ENCODE measurements at regions not wholly inside any gene's neighbourhood (a gene's known extent, or its start where the extent isn't known, plus 50 kb on each side); places are given as distances from the start of the nearest gene placed in this dataset.

GRCh38 chr2:103638978-103639377 lies 877.1 kb downstream of the TMEM182 start:
- intact Hi-C loops (cut with micrococcal nuclease): no loop called here
- Mint-ChIP-seq H3K4me3 (ENCODE audit: low read depth) (no peak overlapping the region), H3K4me1 (ENCODE audit: low read depth) (no peaks in the 10 kb centered on the region), H3K27me3 (ENCODE audit: low read depth) (no peaks in the 10 kb centered on the region), H3K9me3 (peaks cover 35% of the 10 kb centered on the region), H3K27ac (no peak overlapping the region), H3K36me3 (ENCODE audit: low read depth) (no peaks in the 10 kb centered on the region)
- no peak for DNase-seq (ENCODE audit: low spot score)

GRCh38 chr2:103656558-103656957 lies 894.7 kb downstream of the TMEM182 start:
- H3K36me3 Mint-ChIP-seq (ENCODE audit: low read depth): no peaks in the 10 kb centered on the region
- H3K4me1 Mint-ChIP-seq (ENCODE audit: low read depth): no peaks in the 10 kb centered on the region
- H3K27me3 Mint-ChIP-seq (ENCODE audit: low read depth): no peaks in the 10 kb centered on the region
- H3K4me3 Mint-ChIP-seq (ENCODE audit: low read depth): no peak overlapping the region
- H3K9me3 Mint-ChIP-seq: peaks cover 13% of the 10 kb centered on the region
- intact Hi-C loops (cut with micrococcal nuclease): no loop called here
- no peak overlapping the region for H3K27ac Mint-ChIP-seq
- DNase-seq (ENCODE audit: low spot score): no peak

GRCh38 chr2:103660519-103660918 lies 898.7 kb downstream of the TMEM182 start:
- intact Hi-C loops (cut with micrococcal nuclease): no loop called here
- H3K4me1 Mint-ChIP-seq (ENCODE audit: low read depth): no peaks in the 10 kb centered on the region
- no peak overlapping the region for H3K4me3 Mint-ChIP-seq (ENCODE audit: low read depth)
- no peaks in the 10 kb centered on the region for H3K27me3 Mint-ChIP-seq (ENCODE audit: low read depth)
- H3K9me3 Mint-ChIP-seq: peaks cover 5% of the 10 kb centered on the region
- H3K27ac Mint-ChIP-seq: no peak overlapping the region
- H3K36me3 Mint-ChIP-seq (ENCODE audit: low read depth): no peaks in the 10 kb centered on the region
- DNase-seq (ENCODE audit: low spot score): no peak

- DNase-seq (ENCODE audit: low spot score): no peak
- Mint-ChIP-seq H3K36me3 (ENCODE audit: low read depth) (no peaks in the 10 kb centered on the region), H3K9me3 (peaks cover 5% of the 10 kb centered on the region), H3K4me1 (ENCODE audit: low read depth) (no peaks in the 10 kb centered on the region), H3K27me3 (ENCODE audit: low read depth) (no peaks in the 10 kb centered on the region), H3K4me3 (ENCODE audit: low read depth) (no peak overlapping the region), H3K27ac (no peak overlapping the region)
- intact Hi-C loops (cut with micrococcal nuclease): no loop called here
Measured at GRCh38 chr2:103660947-103661346, 899.1 kb downstream of the TMEM182 start.

GRCh38 chr2:103664690-103665089 lies 902.9 kb downstream of the TMEM182 start:
- DNase-seq (ENCODE audit: low spot score): no peak
- H3K4me3 Mint-ChIP-seq (ENCODE audit: low read depth): no peak overlapping the region
- no peaks in the 10 kb centered on the region for H3K36me3 Mint-ChIP-seq (ENCODE audit: low read depth)
- H3K27me3 Mint-ChIP-seq (ENCODE audit: low read depth): no peaks in the 10 kb centered on the region
- H3K9me3 Mint-ChIP-seq: no peaks in the 10 kb centered on the region
- H3K4me1 Mint-ChIP-seq (ENCODE audit: low read depth): no peaks in the 10 kb centered on the region
- intact Hi-C loops (cut with micrococcal nuclease): no loop called here
- H3K27ac Mint-ChIP-seq: no peak overlapping the region

GRCh38 chr2:103667335-103667884 lies 905.6 kb downstream of the TMEM182 start:
- Mint-ChIP-seq H3K36me3 (ENCODE audit: low read depth) (no peaks in the 10 kb centered on the region), H3K4me1 (ENCODE audit: low read depth) (no peaks in the 10 kb centered on the region), H3K4me3 (ENCODE audit: low read depth) (no peak overlapping the region), H3K27me3 (ENCODE audit: low read depth) (no peaks in the 10 kb centered on the region), H3K27ac (no peak overlapping the region), H3K9me3 (peaks cover 7% of the 10 kb centered on the region)
- no peak for DNase-seq (ENCODE audit: low spot score)
- intact Hi-C loops (cut with micrococcal nuclease): no loop called here

GRCh38 chr2:103669531-103669930 lies 907.7 kb downstream of the TMEM182 start:
- Mint-ChIP-seq H3K27me3 (ENCODE audit: low read depth) (no peaks in the 10 kb centered on the region), H3K27ac (no peak overlapping the region), H3K36me3 (ENCODE audit: low read depth) (no peaks in the 10 kb centered on the region), H3K4me1 (ENCODE audit: low read depth) (no peaks in the 10 kb centered on the region), H3K9me3 (peaks cover 7% of the 10 kb centered on the region), H3K4me3 (ENCODE audit: low read depth) (no peak overlapping the region)
- DNase-seq (ENCODE audit: low spot score): no peak
- intact Hi-C loops (cut with micrococcal nuclease): no loop called here

Measured in activated T-helper 2 cell treated with anti-CD3 and anti-CD28 coated beads, Interferon-gamma antibody, Interleukin-2, Interleukin-4, amounts not matched to agents 10 μg/mL and 5 μg/mL and 100 μg/mL, durations not matched to agents 14 hours and 24 hours and 36 hours (primary cell).